ENCODE measurements at regions not wholly inside any gene's neighbourhood (a gene's known extent, or its start where the extent isn't known, plus 50 kb on each side); places are given as distances from the start of the nearest gene placed in this dataset.

DNA sequence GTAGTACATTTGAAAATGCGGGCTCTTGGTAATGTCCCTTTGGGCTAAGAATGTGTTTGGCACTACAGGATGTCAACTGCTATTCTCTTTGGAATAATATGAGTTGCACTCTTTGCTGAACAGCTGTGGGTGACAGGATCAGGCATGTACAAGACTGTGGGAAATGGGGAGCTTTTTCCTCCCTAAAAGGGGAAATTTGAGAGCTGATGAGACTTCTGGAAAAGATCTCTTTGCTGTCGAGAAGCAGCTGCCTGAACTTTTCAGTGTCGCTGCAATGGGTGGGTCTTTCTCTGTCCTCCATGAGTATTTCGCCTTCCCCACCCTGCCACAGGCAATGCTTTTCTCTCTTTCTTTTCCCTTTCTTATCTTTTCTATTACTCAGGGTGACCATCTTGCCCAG lies 762.2 kb upstream of the GCFC2 start:
- no peak overlapping the region for H3K4me3 ChIP-seq (ENCODE audit: low read depth, low read length)
- TF ChIP-seq, protein P1, sequence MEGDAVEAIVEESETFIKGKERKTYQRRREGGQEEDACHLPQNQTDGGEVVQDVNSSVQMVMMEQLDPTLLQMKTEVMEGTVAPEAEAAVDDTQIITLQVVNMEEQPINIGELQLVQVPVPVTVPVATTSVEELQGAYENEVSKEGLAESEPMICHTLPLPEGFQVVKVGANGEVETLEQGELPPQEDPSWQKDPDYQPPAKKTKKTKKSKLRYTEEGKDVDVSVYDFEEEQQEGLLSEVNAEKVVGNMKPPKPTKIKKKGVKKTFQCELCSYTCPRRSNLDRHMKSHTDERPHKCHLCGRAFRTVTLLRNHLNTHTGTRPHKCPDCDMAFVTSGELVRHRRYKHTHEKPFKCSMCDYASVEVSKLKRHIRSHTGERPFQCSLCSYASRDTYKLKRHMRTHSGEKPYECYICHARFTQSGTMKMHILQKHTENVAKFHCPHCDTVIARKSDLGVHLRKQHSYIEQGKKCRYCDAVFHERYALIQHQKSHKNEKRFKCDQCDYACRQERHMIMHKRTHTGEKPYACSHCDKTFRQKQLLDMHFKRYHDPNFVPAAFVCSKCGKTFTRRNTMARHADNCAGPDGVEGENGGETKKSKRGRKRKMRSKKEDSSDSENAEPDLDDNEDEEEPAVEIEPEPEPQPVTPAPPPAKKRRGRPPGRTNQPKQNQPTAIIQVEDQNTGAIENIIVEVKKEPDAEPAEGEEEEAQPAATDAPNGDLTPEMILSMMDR (IDR thresholded peaks at IDR 0.05; ENCODE audit: insufficient read depth, low read depth, low read length): no peak
- DNase-seq (ENCODE audit: low read depth): no peak

DNA sequence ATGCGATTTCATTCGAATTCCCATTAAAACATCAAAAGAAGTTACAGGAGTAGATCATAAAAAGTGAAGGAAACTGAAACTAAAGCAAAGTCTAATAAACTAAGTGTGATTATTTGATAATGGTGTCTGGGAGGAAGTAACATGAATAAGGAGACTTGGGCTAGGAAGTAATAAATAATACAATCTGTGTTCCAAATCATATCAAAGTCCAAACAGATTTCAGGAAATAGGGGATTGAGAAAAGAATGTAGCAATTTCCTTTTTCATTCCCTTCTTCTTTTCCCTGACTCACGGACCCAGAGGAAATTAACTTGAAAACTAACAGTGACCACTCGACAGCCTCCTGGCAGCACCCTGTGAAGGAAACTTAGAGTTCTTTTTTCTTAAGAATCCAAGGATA lies 758.4 kb upstream of the GCFC2 start:
- TF ChIP-seq, protein P1 (IDR thresholded peaks at IDR 0.05; ENCODE audit: insufficient read depth, low read depth, low read length): no peak
- H3K4me3 ChIP-seq (ENCODE audit: low read depth, low read length): no peak overlapping the region
- DNase-seq (ENCODE audit: low read depth): no peak

DNA sequence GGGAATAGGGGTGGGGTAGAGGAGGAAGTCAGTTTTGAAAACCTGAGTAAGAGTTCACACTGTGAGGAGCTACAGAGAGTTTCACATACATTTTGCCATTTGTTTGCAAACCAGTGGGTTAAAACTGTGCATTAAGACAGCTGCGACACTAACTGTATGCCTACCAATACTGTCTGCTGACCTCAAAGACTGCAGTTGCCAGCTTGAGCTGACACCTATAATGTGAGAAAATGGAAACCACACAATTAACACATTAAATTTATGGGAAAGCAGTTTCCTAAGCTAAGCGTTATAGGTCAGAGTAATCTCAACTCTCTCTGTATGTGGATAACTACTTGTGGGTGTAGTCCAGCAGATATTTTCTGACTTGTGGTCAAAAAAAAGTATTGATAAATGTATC lies 756.6 kb upstream of the GCFC2 start:
- no peak overlapping the region for H3K4me3 ChIP-seq (ENCODE audit: low read depth, low read length)
- DNase-seq (ENCODE audit: low read depth): no peak
- TF ChIP-seq, protein P1 (IDR thresholded peaks at IDR 0.05; ENCODE audit: insufficient read depth, low read depth, low read length): no peak

DNA sequence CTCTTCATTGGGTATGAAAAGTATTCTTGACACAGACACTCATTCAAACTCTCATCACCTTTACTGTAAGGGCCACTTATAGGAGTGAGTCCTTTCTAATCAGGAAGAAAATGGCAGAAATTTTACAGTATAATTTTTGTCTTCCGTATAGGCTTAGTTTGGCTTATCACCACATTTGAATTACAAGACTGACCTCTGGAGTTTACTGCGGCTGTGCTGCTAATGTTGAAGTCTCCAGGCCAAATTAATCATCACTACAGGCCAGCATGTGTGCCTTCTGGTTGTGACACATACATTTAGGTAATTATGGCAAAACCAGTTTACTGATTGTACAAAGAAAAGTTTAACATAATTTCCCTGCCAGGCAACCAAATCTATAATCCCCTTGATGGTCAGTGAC lies 753.6 kb upstream of the GCFC2 start:
- DNase-seq (ENCODE audit: low read depth): no peak
- TF ChIP-seq, protein P1 (IDR thresholded peaks at IDR 0.05; ENCODE audit: insufficient read depth, low read depth, low read length): no peak
- H3K4me3 ChIP-seq (ENCODE audit: low read depth, low read length): no peak overlapping the region

DNA sequence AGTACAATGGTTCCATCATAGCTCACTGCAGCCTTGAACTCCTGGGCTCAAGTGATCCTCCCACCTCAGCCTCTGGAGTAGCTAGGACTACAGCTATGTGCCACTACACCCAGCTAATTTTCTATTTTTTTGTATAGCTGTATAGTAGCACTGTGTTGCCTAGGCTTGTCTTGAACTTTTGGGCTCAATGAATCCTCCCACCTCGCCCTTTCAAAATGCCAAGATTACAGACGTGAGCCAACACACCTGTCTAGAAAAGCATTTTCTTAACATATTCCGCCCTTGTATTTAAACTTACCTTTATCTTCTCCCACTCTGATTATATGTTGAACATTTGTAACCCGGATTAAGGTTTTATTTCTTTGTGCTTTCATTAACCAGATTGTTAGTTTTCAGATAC lies 750.7 kb upstream of the GCFC2 start:
- no peak overlapping the region for H3K4me3 ChIP-seq (ENCODE audit: low read depth, low read length)
- TF ChIP-seq, protein P1 (IDR thresholded peaks at IDR 0.05; ENCODE audit: insufficient read depth, low read depth, low read length): no peak
- DNase-seq (ENCODE audit: low read depth): no peak

DNA sequence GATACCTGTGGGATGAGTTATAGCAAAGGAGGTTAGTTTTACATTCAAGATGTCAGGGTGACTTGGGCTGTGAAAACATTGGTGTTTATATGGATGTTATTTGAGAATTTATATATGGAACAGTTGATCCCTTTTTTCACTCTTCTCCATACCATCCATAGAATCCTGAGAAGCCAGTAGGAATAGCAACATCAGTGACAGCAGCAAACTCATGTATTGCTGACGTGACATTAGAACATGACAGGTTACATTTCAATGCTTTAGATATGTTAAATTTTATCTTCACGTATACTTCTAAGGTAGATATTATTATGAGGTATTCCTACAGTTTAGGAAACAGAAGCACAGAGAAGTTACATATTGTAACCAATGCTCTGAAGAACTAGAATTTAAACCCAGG lies 745.2 kb upstream of the GCFC2 start:
- DNase-seq (ENCODE audit: low read depth): no peak
- TF ChIP-seq, protein P1 (IDR thresholded peaks at IDR 0.05; ENCODE audit: insufficient read depth, low read depth, low read length): no peak

DNA sequence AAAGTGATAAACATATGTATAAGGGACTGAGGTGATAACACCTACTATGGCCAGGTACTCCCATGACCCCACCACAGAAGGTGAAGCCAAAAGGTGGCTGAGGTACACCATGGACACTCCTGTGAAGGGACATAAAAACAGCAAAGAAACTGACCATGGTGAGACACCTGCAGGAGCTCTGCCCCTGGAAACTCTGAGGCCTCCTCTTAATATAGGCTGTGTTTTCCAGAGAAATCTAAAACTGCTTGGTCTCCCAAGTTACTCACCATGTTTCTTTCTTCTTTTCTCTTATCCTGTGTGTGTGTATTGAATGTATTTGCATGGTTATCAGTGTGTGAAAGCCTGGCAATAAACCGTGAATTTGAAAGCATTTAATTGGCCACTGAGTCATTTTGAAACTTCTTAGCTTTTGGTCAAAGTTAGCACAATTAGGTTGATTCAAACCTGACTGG lies 739.3 kb upstream of the GCFC2 start:
- TF ChIP-seq, protein P1 (IDR thresholded peaks at IDR 0.05; ENCODE audit: insufficient read depth, low read depth, low read length): no peak
- no peak overlapping the region for H3K4me3 ChIP-seq (ENCODE audit: low read depth, low read length)
- DNase-seq (ENCODE audit: low read depth): no peak

More for the DNA sequence above, 745.2 kb upstream of the GCFC2 start:
- H3K4me3 ChIP-seq (ENCODE audit: low read depth, low read length): no peak overlapping the region
